HuH-7 (cell line): ENCODE measurements at regions not wholly inside any gene's neighbourhood (a gene's known extent, or its start where the extent isn't known, plus 50 kb on each side); places are given as distances from the start of the nearest gene placed in this dataset.
"Not testable (repeated sequence)": the region's sequence is repeated elsewhere in the genome, so short reads cannot be mapped to it uniquely, and the experiment has no call there.

Experiments
- DNase-seq: peaks from one replicate; pipeline ENCODE4 v3.0.0; 2011; ENCODE audit warnings: low spot score

GRCh38 chr5:126103868-126104267 lies 319.3 kb upstream of the GRAMD2B start:
- DNase-seq = no peak

- DNase-seq = no peak
These were observed 318.9 kb upstream of the GRAMD2B start for GRCh38 chr5:126104341-126104740.

- DNase-seq = no peak
These were observed 318.3 kb upstream of the GRAMD2B start for GRCh38 chr5:126104951-126105350.

GRCh38 chr5:126106029-126106428 lies 317.2 kb upstream of the GRAMD2B start:
- DNase-seq = no peak

- DNase-seq = no peak
These were observed 315.8 kb upstream of the GRAMD2B start for GRCh38 chr5:126107381-126107780.

- no peak for DNase-seq
These were observed 314.7 kb upstream of the GRAMD2B start for GRCh38 chr5:126108470-126108869.

GRCh38 chr5:126115059-126115629 lies 308.1 kb upstream of the GRAMD2B start:
- DNase-seq = no peak

- no peak for DNase-seq
These were observed 306.2 kb upstream of the GRAMD2B start for GRCh38 chr5:126117044-126117443.

- DNase-seq = no peak
These were observed 303.2 kb upstream of the GRAMD2B start for GRCh38 chr5:126119887-126120442.

- no peak for DNase-seq
These were observed 302.3 kb upstream of the GRAMD2B start for GRCh38 chr5:126120939-126121338.

GRCh38 chr5:126122942-126123341 lies 300.3 kb upstream of the GRAMD2B start:
- no peak for DNase-seq

GRCh38 chr5:126124706-126125345 lies 298.4 kb upstream of the GRAMD2B start:
- no peak for DNase-seq

GRCh38 chr5:126125407-126125806 lies 297.8 kb upstream of the GRAMD2B start:
- no peak for DNase-seq

GRCh38 chr5:126126574-126126973 lies 296.6 kb upstream of the GRAMD2B start:
- DNase-seq = no peak

- not testable (repeated sequence) for DNase-seq
These were observed 295.8 kb upstream of the GRAMD2B start for GRCh38 chr5:126127371-126127770.

GRCh38 chr5:126129431-126129830 lies 293.8 kb upstream of the GRAMD2B start:
- no peak for DNase-seq

GRCh38 chr5:126133424-126133823 lies 289.8 kb upstream of the GRAMD2B start:
- DNase-seq = no peak

GRCh38 chr5:126137891-126138280 lies 285.3 kb upstream of the GRAMD2B start:
- DNase-seq = no peak

GRCh38 chr5:126138281-126138931 lies 284.8 kb upstream of the GRAMD2B start:
- no peak for DNase-seq

GRCh38 chr5:126139086-126139485 lies 284.1 kb upstream of the GRAMD2B start:
- DNase-seq = no peak

GRCh38 chr5:126139773-126140172 lies 283.4 kb upstream of the GRAMD2B start:
- no peak for DNase-seq

- no peak for DNase-seq
These were observed 279.6 kb upstream of the GRAMD2B start for GRCh38 chr5:126143622-126144021.

GRCh38 chr5:126150319-126150718 lies 272.9 kb upstream of the GRAMD2B start:
- not testable (repeated sequence) for DNase-seq
